Fibroblast of pulmonary artery (primary cell): ENCODE measurements at regions not wholly inside any gene's neighbourhood (a gene's known extent, or its start where the extent isn't known, plus 50 kb on each side); places are given as distances from the start of the nearest gene placed in this dataset.
A peak's percentile ranks its signal among the peaks of the same experiment; 100 is the strongest.

Source experiments
- DNase-seq: peaks from one replicate; pipeline ENCODE4 v3.0.0-alpha.2; 2010; ENCODE audit warnings: low read depth
- H3K4me3 ChIP-seq: replicated peaks from 2 replicates; pipeline ENCODE4 v1.5.1; 2011; ENCODE audit warnings: low read depth, mild to moderate bottlenecking, control low read depth, low read length, moderate library complexity
- CTCF ChIP-seq: IDR thresholded peaks from 2 replicates; pipeline ENCODE4 v1.5.1; 2011; ENCODE audit warnings: mild to moderate bottlenecking, control low read depth, low read length, inconsistent platforms; ENCODE audit errors: missing control alignments

GRCh38 chr1:184294101-184294500 is 92.7 kb upstream of the C1orf21 start:
- no peak for DNase-seq
- no peak overlapping the region for H3K4me3 ChIP-seq
- TF ChIP-seq CTCF: no peak

GRCh38 chr1:184296466-184297243 is 90.2 kb upstream of the C1orf21 start:
- no peak for TF ChIP-seq CTCF
- no peak overlapping the region for H3K4me3 ChIP-seq
- peak; percentile 97 for DNase-seq

GRCh38 chr1:184297244-184297750 is 89.5 kb upstream of the C1orf21 start:
- DNase-seq: no peak
- no peak for TF ChIP-seq CTCF
- H3K4me3 ChIP-seq: no peak overlapping the region

GRCh38 chr1:184298440-184299405 is 88.1 kb upstream of the C1orf21 start:
- no peak for DNase-seq
- no peak overlapping the region for H3K4me3 ChIP-seq
- no peak for TF ChIP-seq CTCF

GRCh38 chr1:184299406-184299790 is 87.4 kb upstream of the C1orf21 start:
- TF ChIP-seq CTCF: no peak
- no peak overlapping the region for H3K4me3 ChIP-seq
- peak; percentile 76 for DNase-seq

- no peak for DNase-seq
- TF ChIP-seq CTCF: no peak
- H3K4me3 ChIP-seq: no peak overlapping the region
Observed at GRCh38 chr1:184299796-184300195, 87.0 kb upstream of the C1orf21 start.
